HG03469 (cell line): ENCODE measurements at regions not wholly inside any gene's neighbourhood (a gene's known extent, or its start where the extent isn't known, plus 50 kb on each side); places are given as distances from the start of the nearest gene placed in this dataset.
"Not testable (repeated sequence)": the region's sequence is repeated elsewhere in the genome, so short reads cannot be mapped to it uniquely, and the experiment has no call there.

Experiments
- ATAC-seq: cut with Tn5 transposase; IDR thresholded peaks from one replicate; pipeline ENCODE4 v1.9.1; 2021; ENCODE audit warnings: mild to moderate bottlenecking, moderate library complexity, moderate number of reproducible peaks; ENCODE audit not compliant: unreplicated experiment

DNA sequence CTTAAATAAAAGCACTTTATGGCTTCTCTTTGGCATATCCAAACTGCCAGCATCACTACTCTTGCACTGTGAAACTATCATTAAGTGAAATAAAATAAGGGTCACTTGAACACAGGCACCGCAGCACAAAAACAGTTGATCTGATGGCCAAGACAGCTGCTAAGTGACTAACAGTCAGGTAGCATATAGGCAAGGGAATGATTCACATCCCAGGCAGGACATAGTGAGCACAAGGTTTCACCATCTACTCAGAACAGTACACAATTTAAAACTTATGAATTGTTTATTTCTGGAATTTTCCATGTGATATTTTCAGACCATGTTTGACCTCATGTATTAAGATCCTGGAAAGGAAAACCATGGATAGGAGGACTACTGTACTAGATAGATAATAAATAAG lies 214.2 kb downstream of the MREG start:
- no peak for ATAC-seq

DNA sequence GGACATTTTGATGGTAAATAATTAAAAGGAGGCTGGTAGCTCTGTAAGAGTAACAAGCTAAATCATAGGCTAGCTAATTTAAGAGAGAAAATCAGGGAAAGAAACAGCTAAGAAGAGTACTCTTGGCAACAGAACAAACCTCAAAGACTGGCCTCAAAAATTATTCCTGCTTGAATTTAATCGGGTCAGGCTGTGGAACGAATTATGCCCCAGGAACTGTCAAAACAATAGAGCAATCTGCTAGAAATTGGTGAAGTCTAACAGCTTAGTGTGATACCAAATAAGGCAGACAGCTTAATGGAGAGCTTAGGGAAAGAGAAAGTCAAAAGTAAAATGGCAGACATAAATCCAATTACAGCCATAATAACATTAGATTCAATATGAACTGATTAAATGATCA lies 215.7 kb downstream of the MREG start:
- no peak for ATAC-seq

DNA sequence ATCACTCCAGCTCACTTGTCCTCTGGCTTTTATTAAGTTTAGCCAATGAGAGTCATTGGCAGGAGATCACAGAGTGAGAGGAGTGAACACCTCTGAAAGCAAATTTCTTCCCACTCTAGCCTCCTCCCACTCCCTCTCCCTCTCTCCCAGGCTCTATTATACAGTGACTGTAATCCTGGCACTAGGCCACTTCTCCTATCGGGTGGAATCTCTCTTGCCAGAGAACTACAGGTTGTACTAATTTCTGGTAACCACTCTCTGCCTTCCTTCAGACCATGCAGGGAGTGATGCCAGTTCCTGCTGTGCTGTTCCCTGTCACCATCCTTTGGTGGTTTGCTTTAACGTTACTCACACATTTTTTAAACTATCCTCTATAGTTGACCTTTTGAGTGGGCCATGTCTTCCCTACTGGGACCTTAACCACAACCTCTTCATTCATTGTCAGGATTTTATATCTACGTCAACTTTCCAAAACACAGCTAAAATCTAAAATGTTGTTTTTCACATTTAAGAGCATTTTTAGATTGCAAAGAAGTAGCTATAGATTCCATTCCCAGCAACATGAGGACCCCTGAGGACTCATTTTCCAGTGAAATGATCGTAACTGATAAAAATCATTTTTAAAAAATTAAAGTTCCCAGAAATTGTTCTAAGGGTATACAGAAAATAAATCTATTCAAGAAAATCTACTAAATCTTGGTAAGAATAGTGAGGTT lies 217.1 kb downstream of the MREG start:
- no peak for ATAC-seq

DNA sequence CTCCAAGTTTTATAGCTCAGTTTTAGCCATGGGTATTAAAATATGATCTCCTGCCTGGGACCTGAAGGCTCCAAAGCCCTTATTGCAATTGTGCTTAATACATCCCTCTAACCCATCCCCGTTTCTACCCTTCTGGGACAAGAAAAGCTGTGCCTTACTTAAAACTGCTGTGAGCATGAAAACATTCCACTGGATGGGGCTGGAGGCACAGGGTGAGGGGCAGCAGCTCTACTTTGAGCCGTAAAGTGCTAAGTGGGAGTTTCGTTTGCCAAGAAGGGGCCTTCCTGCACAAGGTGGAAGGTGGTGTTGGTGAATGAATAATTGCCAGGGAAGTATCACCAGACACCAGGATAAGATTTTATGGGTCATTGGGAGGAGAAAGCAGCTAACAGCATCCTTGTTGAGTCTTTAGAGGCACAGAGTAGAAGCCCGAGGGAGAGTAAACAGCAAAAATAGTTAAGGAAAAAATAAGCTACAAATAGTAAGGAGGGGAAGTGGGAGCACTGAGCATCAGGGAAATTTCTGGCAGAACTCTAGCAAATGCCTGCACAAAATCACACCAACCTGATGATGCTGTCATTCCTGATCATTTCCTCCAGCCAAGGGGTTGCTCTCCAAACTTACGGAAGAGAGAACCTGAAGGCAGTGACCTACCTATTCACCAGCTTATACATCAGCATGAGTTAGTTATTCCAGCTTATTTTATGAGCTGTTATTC lies 218.4 kb downstream of the MREG start:
- no peak for ATAC-seq

DNA sequence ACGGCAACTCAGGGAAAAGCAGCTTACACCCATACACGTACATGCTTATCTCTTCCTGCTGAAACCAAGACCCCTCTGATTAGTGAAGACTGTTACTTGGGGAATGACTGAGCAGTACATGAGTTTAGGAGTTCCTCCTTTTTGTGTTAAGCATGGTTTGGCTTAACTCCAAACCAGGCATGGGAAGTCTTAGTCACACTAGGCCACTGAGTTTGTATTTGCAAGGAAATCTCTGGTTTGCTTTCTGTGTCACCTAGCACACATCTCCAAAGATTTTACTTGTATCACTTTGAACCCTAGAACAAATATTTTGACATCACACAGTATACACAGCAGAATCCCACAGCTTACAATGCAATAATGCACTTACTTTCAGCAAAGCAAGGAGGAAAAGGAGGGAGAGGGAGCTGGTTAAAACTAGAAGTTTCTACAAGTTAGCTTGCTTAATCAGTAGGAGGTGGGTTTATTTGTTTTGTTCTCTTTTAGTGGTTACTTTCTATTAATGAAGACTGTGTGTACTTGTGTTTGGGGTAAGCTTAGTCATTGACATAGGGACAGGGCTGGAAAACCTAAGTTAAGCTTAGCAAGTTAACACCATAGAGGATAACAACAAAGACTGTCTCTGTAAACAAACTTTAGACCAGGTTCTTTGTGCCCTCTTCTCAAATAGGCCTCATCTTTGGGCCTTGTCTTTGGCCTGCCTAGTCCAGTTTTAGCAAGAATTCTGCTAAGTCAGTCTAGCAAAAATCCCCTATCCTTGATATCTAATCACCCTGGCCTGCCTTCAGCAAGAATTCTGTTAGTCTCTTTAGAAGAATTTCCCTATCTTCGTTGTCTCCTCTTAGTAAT lies 219.4 kb downstream of the MREG start:
- peak; percentile 63 for ATAC-seq

DNA sequence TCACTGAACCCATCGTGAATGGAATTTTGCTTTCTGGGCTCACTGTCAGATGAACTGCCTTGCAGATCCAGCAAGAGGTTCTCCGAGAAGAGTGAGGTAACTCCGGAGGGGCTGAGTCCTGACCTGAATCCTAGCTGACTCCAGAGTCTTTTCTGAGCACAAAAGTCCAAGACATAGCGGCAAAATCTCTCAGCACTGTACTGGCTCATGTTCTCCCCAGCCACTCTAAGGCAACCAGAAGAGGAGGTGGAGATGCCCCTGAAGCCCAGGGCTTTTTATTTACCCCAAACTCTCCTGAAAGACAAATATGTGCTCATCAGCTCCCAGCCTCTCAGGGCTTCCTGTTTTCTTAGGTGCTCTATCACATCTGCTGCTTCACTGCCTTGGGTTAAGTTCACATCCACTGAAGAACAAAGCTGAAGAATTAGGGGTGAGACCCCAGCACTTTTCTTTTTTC lies 221.8 kb downstream of the MREG start:
- ATAC-seq: no peak

DNA sequence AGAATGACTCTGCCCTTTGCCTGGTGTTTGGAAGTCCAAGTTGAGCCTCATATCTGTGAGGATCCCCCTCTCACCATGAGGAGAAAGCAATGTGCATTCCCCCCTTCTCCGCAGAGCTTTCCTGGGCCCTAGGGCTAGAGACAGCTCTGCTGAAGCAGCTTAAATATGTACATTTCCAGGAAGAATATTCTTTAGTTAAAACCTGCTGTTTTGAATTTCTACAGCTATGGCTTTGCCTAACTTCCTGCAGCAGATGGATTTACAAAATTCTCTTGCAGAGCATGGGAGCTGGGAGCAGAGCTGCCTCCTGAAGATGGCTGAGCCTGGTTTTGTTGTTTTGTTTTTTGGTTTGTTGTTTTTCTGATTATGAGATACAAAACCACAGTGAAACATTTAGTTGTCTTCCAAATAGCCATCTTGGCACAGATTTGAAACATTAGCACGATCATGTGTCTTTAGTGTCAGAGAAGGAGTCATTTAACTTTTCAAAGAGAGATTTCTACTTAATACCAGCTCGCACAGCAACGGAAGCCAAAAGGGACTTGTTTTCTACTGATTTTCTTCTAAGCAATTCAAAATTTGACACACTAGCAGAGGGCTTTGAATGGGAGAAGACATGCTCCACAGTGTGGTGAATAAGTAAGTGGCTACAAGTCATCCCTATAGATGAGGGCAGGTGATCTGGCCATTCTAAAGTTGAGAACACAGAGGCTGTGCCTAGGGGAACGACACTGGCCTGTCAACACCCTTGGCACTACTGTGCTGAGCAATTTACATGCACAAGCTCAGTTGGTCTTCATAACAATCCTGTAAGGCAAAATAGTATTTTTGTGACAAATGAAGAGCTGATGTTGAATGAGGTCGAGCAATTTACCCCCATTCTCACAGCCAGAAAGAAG lies 222.6 kb downstream of the MREG start:
- no peak for ATAC-seq

DNA sequence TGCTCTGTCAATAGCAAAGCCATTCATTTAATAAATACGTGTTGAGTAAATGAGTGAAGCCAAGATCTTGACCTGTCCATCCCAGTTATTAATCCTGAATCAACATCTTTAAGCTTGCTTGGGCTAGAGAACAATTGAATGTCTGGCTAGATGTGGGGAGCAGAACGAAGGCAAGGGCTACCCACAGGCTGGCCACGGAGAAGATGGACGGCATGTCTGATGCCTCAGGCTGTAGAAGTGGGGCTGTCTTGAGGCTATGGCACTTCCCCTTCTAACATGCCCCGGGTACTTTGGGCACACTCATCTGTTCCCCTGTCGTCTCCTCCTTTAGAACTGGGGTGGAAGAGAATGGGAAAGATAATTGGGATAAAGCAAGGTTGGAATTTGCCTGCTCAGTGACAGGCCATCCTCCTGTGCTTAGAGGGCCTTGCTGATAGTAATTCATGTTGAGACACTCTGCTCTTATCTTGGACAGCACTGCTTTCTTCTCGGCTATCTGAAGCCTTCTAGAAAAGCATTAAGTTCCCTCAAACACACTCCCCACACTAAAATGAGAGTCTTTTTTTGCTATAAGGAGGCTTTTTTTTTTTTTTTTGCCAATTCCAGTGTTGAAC lies 225.7 kb downstream of the MREG start:
- ATAC-seq: no peak

DNA sequence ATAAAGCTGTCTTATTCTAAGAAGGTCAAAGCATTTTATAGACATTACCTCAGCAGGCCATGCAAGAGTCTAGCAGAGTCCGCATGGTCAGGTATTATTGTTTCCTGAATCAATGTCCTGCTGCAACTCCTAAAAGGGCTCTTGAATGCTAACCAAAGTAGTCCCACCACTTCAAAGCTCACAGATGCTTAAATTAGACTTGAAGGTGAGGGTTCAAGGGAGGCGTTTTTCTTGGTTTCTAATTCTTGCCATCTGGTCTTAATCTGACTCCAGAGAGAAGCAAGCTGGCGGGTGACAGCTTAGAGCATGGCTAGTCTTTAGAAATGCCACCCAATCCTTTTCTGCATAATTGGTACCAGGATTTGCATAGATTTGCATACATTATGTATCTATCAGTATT lies 226.3 kb downstream of the MREG start:
- no peak for ATAC-seq

DNA sequence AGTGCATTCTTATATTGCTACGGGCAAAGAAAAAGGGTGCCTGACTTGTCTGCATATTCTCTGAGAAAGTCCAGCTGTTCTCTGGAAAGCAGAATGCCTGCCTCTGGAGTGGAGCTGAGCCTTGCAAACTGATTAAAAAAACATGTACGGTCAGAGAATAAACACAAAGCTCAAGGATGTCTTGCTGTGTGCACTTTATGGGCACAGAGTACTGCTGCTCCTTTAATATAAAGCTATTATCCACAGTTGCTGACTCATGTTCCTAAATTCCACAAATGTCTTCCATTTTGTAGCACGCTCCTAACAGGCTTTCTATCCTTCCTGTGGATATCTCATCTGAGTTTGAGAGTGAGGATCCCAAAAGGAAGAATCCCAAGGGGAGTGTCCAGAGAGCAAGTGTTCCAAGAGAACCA lies 229.0 kb downstream of the MREG start:
- ATAC-seq: no peak

DNA sequence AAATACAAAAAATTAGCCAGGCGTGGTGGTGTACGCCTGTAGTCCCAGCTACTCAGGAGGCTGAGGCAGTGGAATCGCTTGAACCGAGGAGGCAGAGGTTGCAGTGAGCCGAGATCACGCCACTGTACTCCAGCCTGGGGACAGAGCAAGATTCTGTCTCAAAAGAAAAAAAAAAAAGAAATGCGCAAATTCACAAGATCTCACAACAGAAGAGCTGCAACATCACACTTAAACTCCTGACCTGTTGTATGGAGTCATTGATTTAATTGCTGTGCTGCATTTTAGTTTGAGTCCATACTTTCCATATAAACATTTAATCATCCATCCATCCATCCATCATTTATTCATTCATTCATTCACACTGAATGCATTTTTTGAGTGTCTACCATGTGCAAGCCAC lies 229.7 kb downstream of the MREG start:
- not testable (repeated sequence) for ATAC-seq

DNA sequence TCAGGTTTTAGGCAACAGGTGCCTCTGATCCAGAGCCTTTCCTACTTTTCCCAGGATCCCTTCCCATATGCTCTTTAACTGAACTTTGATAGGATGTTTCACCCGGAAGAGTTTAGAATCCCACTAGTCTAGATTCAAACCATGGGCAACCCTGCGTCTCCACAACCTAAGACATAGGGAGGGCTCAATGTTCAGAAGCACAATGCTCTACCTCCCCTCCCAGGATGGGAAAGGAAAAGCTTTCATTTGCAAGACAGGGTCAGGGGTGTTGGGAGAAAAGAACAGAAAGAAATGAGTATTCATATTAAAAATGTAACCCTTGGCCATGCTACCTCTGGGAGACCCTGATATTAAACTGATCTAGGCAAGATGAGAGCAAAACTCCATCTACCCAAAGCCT lies 230.4 kb downstream of the MREG start:
- no peak for ATAC-seq

DNA sequence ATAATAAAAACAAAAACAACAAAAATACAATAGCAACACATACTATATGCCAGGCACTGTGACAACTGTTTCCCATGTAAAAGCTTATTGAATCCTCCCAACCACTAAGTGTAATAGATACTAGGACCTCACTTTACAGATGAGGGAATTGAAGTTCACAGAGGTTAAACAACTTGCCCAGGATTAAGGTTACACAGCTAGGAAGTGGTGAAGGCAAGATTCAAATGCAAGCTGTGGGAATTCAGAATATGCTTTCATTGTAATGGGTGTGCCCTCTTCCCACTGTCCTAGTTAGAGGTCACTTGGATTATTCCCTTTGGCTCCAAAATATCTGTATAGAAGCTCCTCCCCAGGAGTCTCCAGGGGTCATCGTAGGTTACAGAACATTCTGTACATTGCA lies 231.1 kb downstream of the MREG start:
- no peak for ATAC-seq

DNA sequence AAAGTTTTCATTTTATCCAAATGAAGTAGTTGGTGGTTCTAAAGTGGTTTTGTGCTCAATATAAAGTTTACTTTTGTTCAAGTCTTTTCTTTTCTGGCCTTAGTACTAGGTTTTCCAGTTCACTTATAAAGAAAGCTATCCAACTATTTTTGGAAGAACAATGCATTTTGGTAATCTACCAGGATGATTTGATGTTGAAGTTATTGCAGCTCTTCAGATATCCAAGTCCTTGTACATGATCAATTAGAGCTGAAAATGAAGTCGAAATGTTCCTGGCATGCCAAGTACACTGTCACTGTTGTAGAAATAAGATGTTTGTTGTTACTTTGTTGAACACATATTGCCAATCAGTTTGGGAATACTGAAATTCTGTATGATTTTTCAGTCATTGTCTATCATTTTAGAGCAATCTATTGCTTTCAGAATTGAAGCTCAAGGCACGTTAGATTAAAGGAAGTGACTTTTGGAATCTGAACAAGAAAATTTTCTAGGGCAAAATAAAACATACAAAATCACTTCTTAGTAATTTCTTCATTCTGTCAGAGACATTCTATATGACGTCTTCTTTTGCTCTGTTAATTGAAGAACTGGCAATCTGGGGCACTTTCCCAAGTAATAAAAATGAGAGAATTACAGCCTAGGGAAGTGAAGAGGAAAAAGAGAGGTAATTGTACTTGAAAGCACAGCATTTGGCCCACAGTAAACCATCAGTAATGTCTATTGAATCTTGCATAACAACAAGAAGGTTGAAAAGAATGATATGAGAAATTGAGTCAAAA lies 232.3 kb downstream of the MREG start:
- no peak for ATAC-seq

DNA sequence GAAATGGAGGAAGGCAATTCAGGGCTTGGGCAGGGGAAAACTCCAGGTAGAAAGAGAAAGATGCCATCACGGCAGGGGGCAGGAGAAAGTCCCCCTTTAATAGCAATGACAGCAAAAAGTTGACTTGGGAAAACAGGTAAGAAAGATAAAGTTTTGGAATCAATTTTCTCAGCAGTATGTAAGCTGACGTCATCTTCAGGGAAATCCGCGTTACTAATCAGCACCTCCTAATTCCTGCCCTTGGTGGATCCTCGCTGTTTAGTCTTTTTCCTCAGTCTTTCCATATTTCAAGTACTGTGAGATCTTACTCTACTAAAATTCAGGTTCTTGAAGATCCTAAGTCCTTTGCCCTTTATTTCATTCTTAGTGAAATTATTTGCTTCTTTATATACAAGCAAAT lies 233.0 kb downstream of the MREG start:
- no peak for ATAC-seq

DNA sequence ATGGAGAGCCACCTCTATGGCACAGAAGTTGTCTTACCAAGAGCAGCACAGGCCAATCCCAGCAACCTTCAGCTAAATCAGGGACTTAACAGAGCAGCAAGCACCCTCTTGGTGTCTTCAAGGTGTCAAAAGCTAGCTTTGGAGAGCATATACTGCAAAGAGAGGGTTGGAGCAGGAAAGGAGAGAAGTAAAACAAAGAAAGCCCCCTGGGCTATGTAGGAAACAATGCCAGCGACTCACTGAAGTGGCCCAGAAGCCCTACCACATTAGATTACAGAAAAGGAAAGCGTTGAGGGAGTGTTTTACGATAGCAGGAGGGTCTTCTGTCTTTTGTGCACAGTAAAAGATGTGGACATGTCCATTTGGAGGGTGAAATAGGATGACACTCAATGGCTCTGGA lies 233.4 kb downstream of the MREG start:
- ATAC-seq: no peak

DNA sequence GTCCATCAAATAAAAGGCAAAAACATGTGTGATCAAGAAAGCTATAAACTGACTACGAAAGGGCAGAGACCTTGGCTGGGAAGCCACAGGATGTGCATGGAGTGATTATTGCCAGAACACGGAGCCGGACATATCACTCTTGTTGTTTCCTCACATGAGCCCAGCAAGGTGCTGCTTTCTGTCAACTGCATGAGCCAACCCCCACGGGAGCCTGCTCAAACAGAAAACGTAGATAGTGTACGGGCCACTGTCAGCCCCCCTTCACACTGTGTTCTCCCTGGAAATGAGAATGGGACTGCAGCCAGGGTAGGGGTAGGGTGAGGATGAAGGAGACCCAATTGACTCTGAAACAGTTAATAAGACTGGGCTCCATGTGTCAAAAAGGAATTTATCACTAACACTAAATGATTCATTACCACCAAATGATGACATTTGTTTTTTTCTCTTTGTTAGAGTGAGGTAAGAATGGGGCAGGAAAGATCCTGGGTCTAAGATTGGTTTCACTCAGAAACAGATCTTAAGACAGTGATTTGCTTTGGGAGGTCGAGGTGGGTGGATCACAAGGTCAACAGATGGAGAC lies 235.8 kb downstream of the MREG start:
- ATAC-seq: no peak

DNA sequence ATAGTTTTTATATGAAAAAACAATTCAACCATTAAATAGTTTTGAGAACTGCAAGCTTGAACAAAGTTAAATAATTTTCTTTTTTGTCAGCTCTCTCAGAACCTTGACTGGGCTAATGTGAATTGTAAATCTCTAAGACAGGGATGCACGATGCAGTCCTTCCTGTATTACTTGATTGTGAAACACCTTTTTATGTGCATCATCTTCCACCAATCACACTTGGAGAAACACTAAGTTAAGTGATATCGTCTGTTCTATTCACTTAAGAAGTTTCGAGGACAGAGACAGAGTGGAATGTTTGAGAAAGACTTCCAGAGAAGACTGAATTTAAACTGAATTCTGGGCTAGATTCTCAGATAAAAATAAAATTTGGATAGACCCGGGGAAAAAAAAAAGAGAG lies 238.2 kb downstream of the MREG start:
- ATAC-seq: no peak

DNA sequence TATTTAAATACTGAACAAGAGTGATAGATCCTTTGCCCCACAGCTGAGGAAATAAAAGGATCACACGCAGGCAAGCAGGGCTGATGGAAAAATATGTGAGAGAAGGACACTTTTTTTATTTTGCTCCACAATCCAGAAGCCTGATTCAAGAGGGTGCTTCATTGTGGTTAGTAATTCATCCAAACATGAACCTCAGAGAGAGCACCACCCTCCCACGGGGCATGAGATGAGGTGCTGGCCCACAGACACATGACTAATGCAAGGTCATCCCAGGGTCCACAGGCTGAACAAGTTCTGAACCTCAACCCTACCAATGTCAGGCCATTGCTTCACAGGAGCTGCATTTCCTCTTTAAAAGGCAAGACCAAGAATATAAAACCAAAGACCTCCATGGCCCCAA lies 239.6 kb downstream of the MREG start:
- ATAC-seq: no peak
